ENCODE measurements at regions not wholly inside any gene's neighbourhood (a gene's known extent, or its start where the extent isn't known, plus 50 kb on each side); places are given as distances from the start of the nearest gene placed in this dataset.
A peak's percentile ranks its signal among the peaks of the same experiment; 100 is the strongest.

- peak; percentile 40 for DNase-seq
Measured at GRCh38 chr14:35222872-35223466, 69.2 kb upstream of the PSMA6 start.

GRCh38 chr14:35223927-35224326, 68.3 kb upstream of the PSMA6 start:
- no peak for DNase-seq

GRCh38 chr14:35224615-35225014, 67.6 kb upstream of the PSMA6 start:
- DNase-seq, result no peak

- peak; percentile 73 for DNase-seq
Measured at GRCh38 chr14:35229084-35229791, 62.9 kb upstream of the PSMA6 start.

GRCh38 chr14:35229792-35230089, 62.4 kb upstream of the PSMA6 start:
- DNase-seq, result no peak

GRCh38 chr14:35231207-35231760, 60.9 kb upstream of the PSMA6 start:
- DNase-seq, result no peak

- no peak for DNase-seq
Measured at GRCh38 chr14:35234012-35234805, 58.0 kb upstream of the PSMA6 start.

- no peak for DNase-seq
Measured at GRCh38 chr14:35235840-35236239, 56.3 kb upstream of the PSMA6 start.

- no peak for DNase-seq
Measured at GRCh38 chr14:35236806-35237205, 55.4 kb upstream of the PSMA6 start.

GRCh38 chr14:35240231-35240630, 52.0 kb upstream of the PSMA6 start:
- no peak for DNase-seq

All from hematopoietic multipotent progenitor cell treated with erythropoietin and hydrocortisone succinate and interleukin-3 and kit ligand, for 4 days (in vitro differentiated cells).